CD8-positive, alpha-beta memory T cell (primary cell): ENCODE measurements at regions not wholly inside any gene's neighbourhood (a gene's known extent, or its start where the extent isn't known, plus 50 kb on each side); places are given as distances from the start of the nearest gene placed in this dataset.

ENCODE experiments used
- CTCF ChIA-PET: fragments of 350-600 bp; sonication (Branson Sonifier 250); formaldehyde crosslinking; loops from one replicate; lab custom pipeline; 2021; ENCODE audit warnings: antibody characterized with exemption; lab: Charles Lee
- POLR2A ChIA-PET: fragments of 350-600 bp; sonication (Branson Sonifier 250); formaldehyde crosslinking; loops from one replicate; lab custom pipeline; 2021; ENCODE audit warnings: antibody characterized with exemption; lab: Charles Lee
- DNase-seq, 5 donors: peaks; one replicate each; pipeline versions ENCODE4 v3.0.0 to v3.0.0-alpha.2; 2020 to 2022; ENCODE audit warnings: mixed read lengths in 1 of 5
- H3K27ac ChIP-seq: one replicate; pipeline ENCODE4 v1.7.0; 2013; ENCODE audit warnings: low read depth, mild to moderate bottlenecking, low read length, moderate library complexity
- H3K27me3 ChIP-seq: 2 replicates; pipeline ENCODE4 v1.7.0; 2013; ENCODE audit warnings: low read length, mild to moderate bottlenecking; ENCODE audit not compliant: insufficient read depth, poor library complexity, severe bottlenecking
- H3K36me3 ChIP-seq: 2 replicates; pipeline ENCODE4 v1.7.0; 2013; ENCODE audit warnings: mild to moderate bottlenecking, low read length, moderate library complexity; ENCODE audit not compliant: insufficient read depth
- H3K4me1 ChIP-seq: 2 replicates; pipeline ENCODE4 v1.7.0; 2013; ENCODE audit warnings: mild to moderate bottlenecking, low read length, moderate library complexity; ENCODE audit not compliant: insufficient read depth
- H3K4me3 ChIP-seq: 2 replicates; pipeline ENCODE4 v1.7.0; 2013; ENCODE audit warnings: mild to moderate bottlenecking, low read length
- H3K9me3 ChIP-seq: 2 replicates; pipeline ENCODE4 v1.7.0; 2013; ENCODE audit warnings: mild to moderate bottlenecking, low read length
- H3K27ac Mint-ChIP-seq, 8 donors: one replicate each; pipeline ENCODE4 v1.8.0; 2020 to 2021; ENCODE audit warnings: mixed read lengths in 8 of 8, mild to moderate bottlenecking in 6 of 8, inconsistent platforms in 3 of 8, moderate library complexity in 3 of 8
- H3K27me3 Mint-ChIP-seq, 2 donors: one replicate each; pipeline ENCODE4 v1.8.0; 2020 to 2021; ENCODE audit warnings: mixed read lengths in 2 of 2, mild to moderate bottlenecking in 1 of 2, moderate library complexity in 1 of 2
- H3K36me3 Mint-ChIP-seq, 3 donors: one replicate each; pipeline ENCODE4 v1.8.0; 2020 to 2021; ENCODE audit warnings: mixed read lengths in 3 of 3, inconsistent platforms in 1 of 3, mild to moderate bottlenecking in 1 of 3
- H3K4me1 Mint-ChIP-seq, 3 donors: one replicate each; pipeline ENCODE4 v1.8.0; 2020 to 2021; ENCODE audit warnings: mixed read lengths in 3 of 3, inconsistent platforms in 1 of 3, mild to moderate bottlenecking in 1 of 3
- H3K4me3 Mint-ChIP-seq, 7 donors: one replicate each; pipeline ENCODE4 v1.8.0; 2020 to 2021; ENCODE audit warnings: mixed read lengths in 7 of 7, mild to moderate bottlenecking in 6 of 7, moderate library complexity in 4 of 7, inconsistent platforms in 2 of 7
- H3K9me3 Mint-ChIP-seq, 5 donors: one replicate each; pipeline ENCODE4 v1.8.0; 2020 to 2022; ENCODE audit warnings: mixed read lengths in 5 of 5, mild to moderate bottlenecking in 3 of 5, moderate library complexity in 2 of 5, inconsistent platforms in 1 of 5

DNA sequence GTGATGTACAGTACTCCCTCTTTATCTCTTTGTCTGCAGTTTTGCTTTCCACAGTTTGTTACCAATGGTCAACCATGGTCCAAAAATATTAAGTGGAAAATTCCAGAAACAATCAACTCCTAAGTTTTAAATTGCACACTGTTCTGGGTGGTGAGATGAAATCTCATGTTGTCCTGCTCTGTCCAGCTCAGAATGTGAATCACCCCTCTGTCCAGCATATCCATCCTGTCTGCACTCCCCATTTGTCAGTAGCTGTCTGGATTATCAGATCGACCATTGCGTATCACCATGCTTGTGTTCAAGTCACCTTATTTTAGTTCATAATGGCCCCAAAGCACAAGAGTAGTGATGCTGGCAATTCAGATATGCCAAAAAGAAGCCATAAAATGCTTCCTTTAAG lies 118.2 kb upstream of the PDE4B start:
- H3K9me3 ChIP-seq, result no peaks in the 10 kb centered on the region
- Mint-ChIP-seq H3K4me3 (no peak overlapping the region), H3K4me1 (no peaks in the 10 kb centered on the region), H3K36me3 (no peaks in the 10 kb centered on the region), H3K9me3 (peaks cover 0 to 8% (median 4%) of the 10 kb centered on the region in 5 donors), H3K27ac (no peak overlapping the region), H3K27me3 (peaks cover 5 to 11% of the 10 kb centered on the region in 2 donors)
- no peaks in the 10 kb centered on the region for H3K36me3 ChIP-seq
- no peaks in the 10 kb centered on the region for H3K27me3 ChIP-seq
- H3K27ac ChIP-seq, result no peak overlapping the region
- H3K4me3 ChIP-seq, result no peak overlapping the region
- no peak for DNase-seq
- POLR2A ChIA-PET, result no interaction called here
- CTCF ChIA-PET, result no interaction called here
- no peaks in the 10 kb centered on the region for H3K4me1 ChIP-seq

DNA sequence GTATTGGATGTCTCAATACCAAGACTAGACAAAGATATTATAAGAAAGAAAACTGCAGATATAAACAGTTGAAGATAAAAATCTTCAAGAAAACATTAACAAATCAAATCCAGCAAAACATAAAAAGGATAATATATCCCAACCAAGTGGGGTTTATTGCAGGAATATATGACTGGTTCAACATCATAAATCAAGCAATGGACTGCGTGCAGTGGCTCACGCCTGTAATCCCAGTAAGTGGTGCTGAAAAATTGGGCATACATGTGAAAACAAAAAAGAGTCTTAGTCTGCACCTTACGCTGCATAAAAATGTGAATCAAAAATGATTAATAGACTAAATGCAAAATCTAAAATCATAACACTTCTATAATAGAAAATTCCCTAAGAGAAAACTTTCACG lies 112.9 kb upstream of the PDE4B start:
- H3K4me3 Mint-ChIP-seq, result no peak overlapping the region
- no peaks in the 10 kb centered on the region for H3K9me3 Mint-ChIP-seq
- Histone ChIP-seq H3K36me3 (no peaks in the 10 kb centered on the region), H3K27ac (no peak overlapping the region), H3K27me3 (no peaks in the 10 kb centered on the region), H3K4me3 (no peak overlapping the region), H3K9me3 (no peaks in the 10 kb centered on the region), H3K4me1 (no peaks in the 10 kb centered on the region)
- H3K27me3 Mint-ChIP-seq, result peaks cover 6 to 8% of the 10 kb centered on the region in 2 donors
- no peaks in the 10 kb centered on the region for H3K4me1 Mint-ChIP-seq
- no peak for DNase-seq
- ChIA-PET CTCF (interaction anchor here (1.4 kb wide), 1 partner anchor 8 kb away, joined by 4 read pairs; no protein-coding TSS in a partner anchor), POLR2A (no interaction called here)
- no peak overlapping the region for H3K27ac Mint-ChIP-seq
- no peaks in the 10 kb centered on the region for H3K36me3 Mint-ChIP-seq

DNA sequence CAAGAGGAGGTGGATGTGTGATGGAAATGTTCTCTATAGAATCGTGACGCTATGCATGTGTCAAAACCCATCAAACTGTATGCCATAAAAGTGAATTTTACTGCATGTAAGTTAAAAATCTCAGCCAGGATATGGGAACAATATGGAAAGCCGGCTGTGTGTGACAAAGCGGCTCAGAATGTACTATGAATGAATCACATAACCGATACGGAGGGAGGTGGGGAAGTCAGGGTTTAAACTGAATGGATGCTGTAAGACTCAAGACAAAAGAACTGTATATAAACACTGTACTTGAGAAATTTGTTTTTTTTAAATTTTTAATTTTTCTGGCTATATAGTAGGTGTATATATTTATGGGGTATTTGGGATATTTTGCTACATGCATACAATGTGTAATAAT lies 111.6 kb upstream of the PDE4B start:
- Histone ChIP-seq H3K4me1 (no peaks in the 10 kb centered on the region), H3K4me3 (no peak overlapping the region), H3K36me3 (no peaks in the 10 kb centered on the region), H3K27ac (no peak overlapping the region), H3K27me3 (no peaks in the 10 kb centered on the region), H3K9me3 (no peaks in the 10 kb centered on the region)
- Mint-ChIP-seq H3K4me1 (no peaks in the 10 kb centered on the region), H3K4me3 (no peak overlapping the region), H3K27me3 (peaks cover 8 to 15% of the 10 kb centered on the region in 2 donors), H3K9me3 (no peaks in the 10 kb centered on the region), H3K27ac (no peak overlapping the region), H3K36me3 (no peaks in the 10 kb centered on the region)
- CTCF ChIA-PET, result no interaction called here
- POLR2A ChIA-PET, result no interaction called here
- no peak for DNase-seq

DNA sequence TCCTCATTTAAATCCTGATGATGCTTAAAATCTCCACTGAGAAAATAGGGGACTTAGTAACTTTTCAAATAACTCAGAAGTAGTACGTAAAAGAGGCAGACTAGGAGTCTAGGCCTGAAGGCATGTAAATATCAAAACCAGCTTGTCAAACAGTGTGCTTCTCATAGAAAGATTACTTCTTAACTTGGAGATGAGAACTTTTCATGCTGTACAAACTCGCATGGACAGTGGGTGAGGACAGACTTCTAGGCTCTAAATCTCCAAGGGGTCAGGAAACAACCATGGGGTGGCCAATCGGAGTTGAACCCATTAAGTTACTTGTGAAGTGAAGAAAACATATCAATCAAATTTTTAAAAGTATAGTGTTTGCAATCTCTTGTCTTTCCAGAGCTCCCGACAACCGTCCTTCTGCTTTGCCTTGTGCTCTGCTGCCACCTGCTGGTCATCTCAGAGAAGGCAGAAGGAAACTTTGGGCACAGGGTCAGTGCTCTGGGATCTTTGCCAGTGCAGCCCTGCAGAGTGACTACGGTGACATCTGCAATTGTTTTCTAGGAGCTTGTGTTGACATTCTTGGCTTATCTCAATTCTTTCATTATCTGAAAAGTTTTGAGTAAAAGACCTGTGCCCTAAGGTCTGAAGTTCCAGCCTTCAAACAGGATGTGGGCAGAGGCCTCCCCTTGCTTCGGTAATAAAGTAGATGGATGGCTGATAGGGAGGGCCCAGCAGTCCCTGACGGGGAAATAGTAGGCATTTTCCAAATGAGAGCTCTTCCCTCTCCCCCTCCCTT lies 105.1 kb upstream of the PDE4B start:
- Mint-ChIP-seq H3K27ac (no peak overlapping the region), H3K9me3 (no peaks in the 10 kb centered on the region), H3K27me3 (peaks cover 11 to 30% of the 10 kb centered on the region in 2 donors), H3K4me3 (no peak overlapping the region), H3K4me1 (peaks cover 0 to 6% (median 0%) of the 10 kb centered on the region in 3 donors), H3K36me3 (no peaks in the 10 kb centered on the region)
- Histone ChIP-seq H3K9me3 (no peaks in the 10 kb centered on the region), H3K4me3 (no peak overlapping the region), H3K27me3 (peaks cover 4% of the 10 kb centered on the region), H3K36me3 (no peaks in the 10 kb centered on the region), H3K4me1 (no peaks in the 10 kb centered on the region), H3K27ac (no peak overlapping the region)
- DNase-seq, result peak; percentile 57 to 79 (median 63)
- CTCF ChIA-PET, result interaction anchor here (0.7 to 4.8 kb wide), 23 partner anchors 8 to 1170 kb away, joined by 3 to 32 read pairs (median 4); partner anchors contain the start of genes LEPR and LEPROT
- POLR2A ChIA-PET, result interaction anchor here (0.6 kb wide), 3 partner anchors 433 to 1998 kb away, joined by 3 to 4 read pairs (median 3); no protein-coding TSS in a partner anchor

DNA sequence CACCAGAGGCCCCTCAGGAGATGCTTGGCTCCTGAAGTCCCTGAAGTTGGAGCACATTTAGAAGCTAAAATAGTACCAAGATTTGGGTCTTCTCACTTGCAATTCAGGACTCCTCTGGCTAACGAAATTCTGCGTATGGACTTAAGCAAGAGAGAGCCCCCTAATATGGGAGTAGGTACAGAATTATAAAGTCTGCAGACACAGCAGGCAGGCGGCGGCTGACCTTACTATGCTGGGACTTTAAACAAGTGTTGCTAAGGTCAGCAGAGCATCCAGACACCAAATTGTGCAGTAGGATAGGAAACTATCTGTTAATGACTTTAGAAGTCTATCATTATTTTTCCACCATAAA lies 104.5 kb upstream of the PDE4B start:
- Mint-ChIP-seq H3K27ac (no peak overlapping the region), H3K4me1 (peaks cover 0 to 6% (median 0%) of the 10 kb centered on the region in 3 donors), H3K9me3 (no peaks in the 10 kb centered on the region), H3K4me3 (no peak overlapping the region), H3K27me3 (peaks cover 8 to 30% of the 10 kb centered on the region in 2 donors), H3K36me3 (no peaks in the 10 kb centered on the region)
- CTCF ChIA-PET, result interaction anchor here (0.9 to 4.8 kb wide), 19 partner anchors 8 to 1170 kb away, joined by 3 to 32 read pairs (median 4); partner anchors contain the start of genes LEPR and LEPROT
- POLR2A ChIA-PET, result interaction anchor here (0.6 kb wide), 2 partner anchors 434 to 1997 kb away, joined by 3 read pairs; no protein-coding TSS in a partner anchor
- Histone ChIP-seq H3K4me1 (no peaks in the 10 kb centered on the region), H3K4me3 (no peak overlapping the region), H3K27me3 (peaks cover 4% of the 10 kb centered on the region), H3K27ac (no peak overlapping the region), H3K9me3 (no peaks in the 10 kb centered on the region), H3K36me3 (no peaks in the 10 kb centered on the region)
- DNase-seq, result no peak

- H3K4me1 ChIP-seq, result no peaks in the 10 kb centered on the region
- no peaks in the 10 kb centered on the region for H3K9me3 ChIP-seq
- Mint-ChIP-seq H3K27me3 (peaks cover 7 to 30% of the 10 kb centered on the region in 2 donors), H3K9me3 (no peaks in the 10 kb centered on the region), H3K36me3 (no peaks in the 10 kb centered on the region), H3K4me3 (no peak overlapping the region), H3K27ac (no peak overlapping the region), H3K4me1 (peaks cover 0 to 6% (median 0%) of the 10 kb centered on the region in 3 donors)
- H3K27ac ChIP-seq, result no peak overlapping the region
- H3K36me3 ChIP-seq, result no peaks in the 10 kb centered on the region
- ChIA-PET POLR2A (no interaction called here), CTCF (interaction anchor here (1.0 to 4.8 kb wide), 4 partner anchors 14 to 473 kb away, joined by 3 to 32 read pairs (median 12); no protein-coding TSS in a partner anchor)
- no peak overlapping the region for H3K4me3 ChIP-seq
- DNase-seq, result no peak
- H3K27me3 ChIP-seq, result peaks cover 4% of the 10 kb centered on the region
These were observed 103.8 kb upstream of the PDE4B start for GRCh38 chr1:65688848-65689247.

DNA sequence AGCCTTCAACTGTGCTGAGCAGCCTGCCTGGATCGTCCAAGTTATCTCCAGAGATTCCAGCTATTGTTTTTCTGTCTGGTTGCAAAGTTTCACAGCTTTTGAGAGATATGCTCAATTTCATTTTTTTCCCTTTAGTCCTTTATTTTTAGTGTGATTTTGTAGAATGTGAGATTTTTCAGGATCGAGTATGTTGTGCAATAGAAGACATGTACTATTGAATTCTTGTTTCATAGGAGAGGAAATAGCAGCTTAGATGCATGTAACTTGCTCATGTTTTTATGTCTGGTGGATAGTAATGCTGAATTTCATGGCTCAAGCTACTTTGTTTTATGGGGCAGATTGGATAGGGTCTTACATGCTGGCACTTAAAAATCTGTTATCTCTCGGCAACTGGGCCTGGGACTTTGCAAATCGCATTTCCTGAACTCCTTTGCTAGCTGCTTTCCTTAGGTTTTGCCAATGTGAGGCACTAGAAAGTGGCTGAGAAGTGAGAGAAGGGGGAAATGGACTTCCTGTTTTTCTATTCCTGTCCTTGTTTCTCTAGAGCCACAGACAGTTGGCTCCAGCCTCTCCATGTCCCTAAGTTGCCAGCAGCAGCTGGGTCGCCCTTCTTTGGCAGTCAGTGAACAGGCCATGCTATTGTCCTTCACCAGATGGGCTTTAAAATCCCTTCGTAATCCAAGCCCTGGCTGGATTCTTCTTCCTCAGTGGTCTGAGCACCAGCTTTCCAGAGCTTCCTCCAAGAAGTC lies 101.4 kb upstream of the PDE4B start:
- no peaks in the 10 kb centered on the region for H3K4me1 ChIP-seq
- Mint-ChIP-seq H3K27ac (no peak overlapping the region), H3K4me1 (peaks cover 0 to 6% (median 0%) of the 10 kb centered on the region in 3 donors), H3K9me3 (no peaks in the 10 kb centered on the region), H3K4me3 (no peak overlapping the region), H3K27me3 (peaks cover 4 to 14% of the 10 kb centered on the region in 2 donors), H3K36me3 (no peaks in the 10 kb centered on the region)
- H3K9me3 ChIP-seq, result no peaks in the 10 kb centered on the region
- no peak overlapping the region for H3K27ac ChIP-seq
- ChIA-PET POLR2A (no interaction called here), CTCF (interaction anchor here (0.8 kb wide), 1 partner anchor 455 kb away, joined by 3 read pairs; no protein-coding TSS in a partner anchor)
- DNase-seq, result no peak
- H3K4me3 ChIP-seq, result no peak overlapping the region
- H3K36me3 ChIP-seq, result no peaks in the 10 kb centered on the region
- H3K27me3 ChIP-seq, result peaks cover 4% of the 10 kb centered on the region

GRCh38 chr1:65691972-65692371 lies 100.7 kb upstream of the PDE4B start:
- Mint-ChIP-seq H3K27me3 (peaks cover under 1 to 8% of the 10 kb centered on the region in 2 donors), H3K27ac (no peak overlapping the region), H3K4me1 (peaks cover 0 to 6% (median 0%) of the 10 kb centered on the region in 3 donors), H3K9me3 (no peaks in the 10 kb centered on the region), H3K4me3 (no peak overlapping the region), H3K36me3 (no peaks in the 10 kb centered on the region)
- ChIA-PET CTCF (no interaction called here), POLR2A (no interaction called here)
- no peaks in the 10 kb centered on the region for H3K9me3 ChIP-seq
- no peaks in the 10 kb centered on the region for H3K36me3 ChIP-seq
- H3K27me3 ChIP-seq, result peaks cover 4% of the 10 kb centered on the region
- no peak overlapping the region for H3K27ac ChIP-seq
- H3K4me1 ChIP-seq, result no peaks in the 10 kb centered on the region
- no peak for DNase-seq
- H3K4me3 ChIP-seq, result no peak overlapping the region
